Mucosa of rectum (tissue), 2 donors: ENCODE measurements at regions not wholly inside any gene's neighbourhood (a gene's known extent, or its start where the extent isn't known, plus 50 kb on each side); places are given as distances from the start of the nearest gene placed in this dataset.

Experiments
- H3K27ac ChIP-seq, 2 donors: one replicate each; pipeline ENCODE4 v1.7.0; 2013; ENCODE audit warnings: inconsistent platforms in 2 of 2, low read depth in 2 of 2, low read length in 2 of 2
- H3K27me3 ChIP-seq, 2 donors: one replicate each; pipeline ENCODE4 v1.7.0; 2013; ENCODE audit warnings: low read length in 2 of 2; ENCODE audit not compliant: control insufficient read depth in 2 of 2, insufficient read depth in 2 of 2
- H3K36me3 ChIP-seq, 2 donors: one replicate each; pipeline ENCODE4 v1.7.0; 2013; ENCODE audit warnings: low read length in 2 of 2; ENCODE audit not compliant: control insufficient read depth in 2 of 2, insufficient read depth in 2 of 2
- H3K4me1 ChIP-seq, 2 donors: one replicate each; pipeline ENCODE4 v1.7.0; 2013; ENCODE audit warnings: low read length in 2 of 2, mild to moderate bottlenecking in 1 of 2; ENCODE audit not compliant: control insufficient read depth in 2 of 2, insufficient read depth in 2 of 2
- H3K4me3 ChIP-seq, 2 donors: one replicate each; pipeline ENCODE4 v1.7.0; 2013; ENCODE audit warnings: low read length in 2 of 2
- H3K9ac ChIP-seq, 2 donors: one replicate each; pipeline ENCODE4 v1.7.0; 2013; ENCODE audit warnings: low read length in 2 of 2, low read depth in 1 of 2, mild to moderate bottlenecking in 1 of 2
- H3K9me3 ChIP-seq, 2 donors: one replicate each; pipeline ENCODE4 v1.7.0; 2013; ENCODE audit warnings: low read length in 2 of 2; ENCODE audit not compliant: control insufficient read depth in 2 of 2
- donor health status: healthy.
- donor health status: Normal muscosa, but diverticular disease.

- Histone ChIP-seq H3K9ac (no peak overlapping the region), H3K4me1 (no peaks in the 10 kb centered on the region), H3K27ac (no peak overlapping the region), H3K36me3 (no peaks in the 10 kb centered on the region), H3K4me3 (no peak overlapping the region), H3K27me3 (no peaks in the 10 kb centered on the region), H3K9me3 (no peaks in the 10 kb centered on the region)
These were observed 244.6 kb downstream of the POLR1F start for GRCh38 chr7:19464241-19464640.

- H3K4me1 ChIP-seq, result no peaks in the 10 kb centered on the region
- H3K36me3 ChIP-seq, result no peaks in the 10 kb centered on the region
- no peak overlapping the region for H3K9ac ChIP-seq
- no peaks in the 10 kb centered on the region for H3K27me3 ChIP-seq
- H3K9me3 ChIP-seq, result no peaks in the 10 kb centered on the region
- H3K27ac ChIP-seq, result no peak overlapping the region
- no peak overlapping the region for H3K4me3 ChIP-seq
These were observed 245.3 kb downstream of the POLR1F start for GRCh38 chr7:19463581-19463980.

- Histone ChIP-seq H3K4me1 (no peaks in the 10 kb centered on the region), H3K9ac (no peak overlapping the region), H3K4me3 (no peak overlapping the region), H3K36me3 (no peaks in the 10 kb centered on the region), H3K27me3 (no peaks in the 10 kb centered on the region), H3K27ac (no peak overlapping the region), H3K9me3 (peaks cover 0 to 6% of the 10 kb centered on the region in 2 donors)
These were observed 253.2 kb downstream of the POLR1F start for GRCh38 chr7:19455623-19456022.

- Histone ChIP-seq H3K4me1 (no peaks in the 10 kb centered on the region), H3K27me3 (no peaks in the 10 kb centered on the region), H3K4me3 (no peak overlapping the region), H3K36me3 (no peaks in the 10 kb centered on the region), H3K9me3 (no peaks in the 10 kb centered on the region), H3K9ac (no peak overlapping the region), H3K27ac (no peak overlapping the region)
These were observed 260.7 kb downstream of the POLR1F start for GRCh38 chr7:19448091-19448490.

GRCh38 chr7:19442016-19442785, 266.6 kb downstream of the POLR1F start:
- Histone ChIP-seq H3K27me3 (no peaks in the 10 kb centered on the region), H3K4me1 (no peaks in the 10 kb centered on the region), H3K36me3 (no peaks in the 10 kb centered on the region), H3K9ac (no peak overlapping the region), H3K27ac (no peak overlapping the region), H3K9me3 (no peaks in the 10 kb centered on the region), H3K4me3 (no peak overlapping the region)

- Histone ChIP-seq H3K27me3 (no peaks in the 10 kb centered on the region), H3K9ac (no peak overlapping the region), H3K36me3 (no peaks in the 10 kb centered on the region), H3K27ac (no peak overlapping the region), H3K4me3 (no peak overlapping the region), H3K9me3 (no peaks in the 10 kb centered on the region), H3K4me1 (no peaks in the 10 kb centered on the region)
These were observed 269.3 kb downstream of the POLR1F start for GRCh38 chr7:19439517-19439916.

GRCh38 chr7:19437446-19437845, 271.4 kb downstream of the POLR1F start:
- no peaks in the 10 kb centered on the region for H3K4me1 ChIP-seq
- no peak overlapping the region for H3K4me3 ChIP-seq
- no peak overlapping the region for H3K27ac ChIP-seq
- no peaks in the 10 kb centered on the region for H3K36me3 ChIP-seq
- H3K27me3 ChIP-seq, result no peaks in the 10 kb centered on the region
- no peaks in the 10 kb centered on the region for H3K9me3 ChIP-seq
- no peak overlapping the region for H3K9ac ChIP-seq

GRCh38 chr7:19427944-19428343, 280.9 kb downstream of the POLR1F start:
- no peaks in the 10 kb centered on the region for H3K36me3 ChIP-seq
- no peaks in the 10 kb centered on the region for H3K27me3 ChIP-seq
- no peak overlapping the region for H3K9ac ChIP-seq
- H3K9me3 ChIP-seq, result no peaks in the 10 kb centered on the region
- H3K4me3 ChIP-seq, result no peak overlapping the region
- H3K4me1 ChIP-seq, result no peaks in the 10 kb centered on the region
- H3K27ac ChIP-seq, result no peak overlapping the region

- H3K9me3 ChIP-seq, result no peaks in the 10 kb centered on the region
- H3K4me1 ChIP-seq, result no peaks in the 10 kb centered on the region
- no peak overlapping the region for H3K9ac ChIP-seq
- no peaks in the 10 kb centered on the region for H3K27me3 ChIP-seq
- H3K4me3 ChIP-seq, result no peak overlapping the region
- no peak overlapping the region for H3K27ac ChIP-seq
- H3K36me3 ChIP-seq, result no peaks in the 10 kb centered on the region
These were observed 276.6 kb upstream of the FERD3L start for GRCh38 chr7:19421861-19422260.

GRCh38 chr7:19417231-19417630, 272.0 kb upstream of the FERD3L start:
- Histone ChIP-seq H3K9ac (no peak overlapping the region), H3K36me3 (no peaks in the 10 kb centered on the region), H3K27ac (no peak overlapping the region), H3K27me3 (no peaks in the 10 kb centered on the region), H3K4me1 (no peaks in the 10 kb centered on the region), H3K4me3 (no peak overlapping the region), H3K9me3 (peaks cover 0 to 2% of the 10 kb centered on the region in 2 donors)
